ENCODE measurements at regions not wholly inside any gene's neighbourhood (a gene's known extent, or its start where the extent isn't known, plus 50 kb on each side); places are given as distances from the start of the nearest gene placed in this dataset.

DNA sequence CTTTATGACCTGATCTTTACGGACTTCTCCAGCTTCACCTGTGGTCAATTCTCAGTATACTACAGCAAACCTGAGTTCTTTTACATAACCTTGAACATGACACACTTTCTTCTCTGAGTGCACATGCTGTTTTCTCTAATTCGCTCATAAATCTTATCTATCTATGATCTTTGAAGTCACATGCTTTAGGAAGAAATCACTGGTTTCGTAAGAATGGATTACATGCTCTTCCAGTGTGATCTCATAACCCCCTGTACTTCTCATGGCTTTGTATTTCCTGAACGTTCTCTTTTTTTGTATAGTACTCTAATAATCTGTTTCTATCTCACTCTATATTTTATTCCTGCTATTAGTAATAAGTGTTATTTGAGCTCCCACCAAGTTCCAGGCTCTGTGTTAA is 1165.2 kb downstream of the TBL1XR1 start:
- TF ChIP-seq, protein P1, sequence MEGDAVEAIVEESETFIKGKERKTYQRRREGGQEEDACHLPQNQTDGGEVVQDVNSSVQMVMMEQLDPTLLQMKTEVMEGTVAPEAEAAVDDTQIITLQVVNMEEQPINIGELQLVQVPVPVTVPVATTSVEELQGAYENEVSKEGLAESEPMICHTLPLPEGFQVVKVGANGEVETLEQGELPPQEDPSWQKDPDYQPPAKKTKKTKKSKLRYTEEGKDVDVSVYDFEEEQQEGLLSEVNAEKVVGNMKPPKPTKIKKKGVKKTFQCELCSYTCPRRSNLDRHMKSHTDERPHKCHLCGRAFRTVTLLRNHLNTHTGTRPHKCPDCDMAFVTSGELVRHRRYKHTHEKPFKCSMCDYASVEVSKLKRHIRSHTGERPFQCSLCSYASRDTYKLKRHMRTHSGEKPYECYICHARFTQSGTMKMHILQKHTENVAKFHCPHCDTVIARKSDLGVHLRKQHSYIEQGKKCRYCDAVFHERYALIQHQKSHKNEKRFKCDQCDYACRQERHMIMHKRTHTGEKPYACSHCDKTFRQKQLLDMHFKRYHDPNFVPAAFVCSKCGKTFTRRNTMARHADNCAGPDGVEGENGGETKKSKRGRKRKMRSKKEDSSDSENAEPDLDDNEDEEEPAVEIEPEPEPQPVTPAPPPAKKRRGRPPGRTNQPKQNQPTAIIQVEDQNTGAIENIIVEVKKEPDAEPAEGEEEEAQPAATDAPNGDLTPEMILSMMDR (conservative IDR thresholded peaks at IDR 0.05): no peak
- no peak for TF ChIP-seq EZH2 (IDR thresholded peaks at IDR 0.05; ENCODE audit: low read depth)

All from PC-9 (cell line).